ENCODE measurements at regions not wholly inside any gene's neighbourhood (a gene's known extent, or its start where the extent isn't known, plus 50 kb on each side); places are given as distances from the start of the nearest gene placed in this dataset.

DNA sequence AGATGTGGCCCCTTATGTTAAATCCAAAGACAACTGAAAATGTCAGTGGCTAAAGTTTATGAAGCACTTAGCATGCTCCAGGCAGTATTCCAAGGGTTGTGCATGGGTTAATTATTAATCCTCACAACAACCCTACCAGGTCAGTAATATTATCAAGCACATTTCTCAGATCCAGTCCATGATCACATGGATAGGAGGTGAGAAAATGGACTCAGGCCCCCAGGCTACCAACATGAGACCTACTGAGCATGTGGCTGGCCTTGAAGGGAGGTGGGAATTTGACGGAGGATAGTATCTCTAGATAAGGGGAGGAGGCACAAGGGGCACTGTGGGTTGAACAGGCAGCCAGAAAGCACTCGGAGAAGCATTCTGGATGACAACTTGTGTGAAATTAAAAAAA, 412.0 kb downstream of the MEIS1 start:
- DNase-seq (ENCODE audit: low read depth) = no peak

DNA sequence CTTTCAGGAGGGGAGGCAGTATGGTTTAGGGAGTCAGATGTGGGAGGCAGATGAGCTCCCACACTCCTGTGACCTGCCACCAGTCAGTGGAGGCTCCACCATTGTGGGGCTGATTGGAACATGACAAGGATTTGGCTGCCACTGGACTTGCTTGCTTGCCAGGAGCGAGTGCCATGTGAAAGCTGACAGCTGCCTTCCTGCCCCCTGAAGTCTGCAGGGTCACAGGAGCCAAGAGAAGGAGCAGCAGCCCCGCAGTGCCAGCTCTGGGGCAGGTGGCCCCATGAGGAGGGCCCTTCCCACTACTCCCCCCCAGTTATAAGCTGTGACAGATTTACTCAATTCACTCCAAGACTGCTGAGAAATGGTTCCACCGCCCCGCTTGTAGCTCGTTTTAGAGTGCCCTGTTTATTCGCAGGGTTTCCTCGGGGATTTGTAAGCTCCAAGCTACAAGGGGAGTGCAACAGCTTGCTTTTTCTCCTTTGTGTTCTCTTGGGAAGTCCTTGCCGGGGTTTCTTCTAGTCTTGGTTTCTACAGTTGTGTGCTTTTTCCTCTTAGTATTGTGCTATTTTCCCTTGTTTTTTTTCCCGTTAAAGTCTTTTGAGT, 414.3 kb downstream of the MEIS1 start:
- DNase-seq (ENCODE audit: low read depth) = no peak

DNA sequence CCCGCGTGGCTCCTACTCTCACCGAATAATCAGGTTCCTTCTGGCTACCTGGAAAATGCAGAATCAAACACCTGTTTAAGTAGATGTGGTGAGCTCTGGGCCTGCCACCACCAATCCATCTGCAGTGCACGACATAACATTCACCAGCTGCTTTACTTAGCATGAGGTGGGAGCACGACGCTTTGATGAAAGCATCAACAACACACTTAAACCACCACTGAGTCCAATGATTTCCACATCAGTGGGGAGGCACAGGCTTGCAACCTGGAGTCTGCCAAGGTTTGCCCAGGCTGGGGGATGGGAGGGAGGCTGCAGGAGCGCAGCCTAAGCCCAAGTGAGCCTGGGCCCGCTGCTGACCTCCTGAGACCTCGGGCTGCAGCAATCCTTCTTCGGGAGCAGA, 415.5 kb downstream of the MEIS1 start:
- no peak for DNase-seq (ENCODE audit: low read depth)

DNA sequence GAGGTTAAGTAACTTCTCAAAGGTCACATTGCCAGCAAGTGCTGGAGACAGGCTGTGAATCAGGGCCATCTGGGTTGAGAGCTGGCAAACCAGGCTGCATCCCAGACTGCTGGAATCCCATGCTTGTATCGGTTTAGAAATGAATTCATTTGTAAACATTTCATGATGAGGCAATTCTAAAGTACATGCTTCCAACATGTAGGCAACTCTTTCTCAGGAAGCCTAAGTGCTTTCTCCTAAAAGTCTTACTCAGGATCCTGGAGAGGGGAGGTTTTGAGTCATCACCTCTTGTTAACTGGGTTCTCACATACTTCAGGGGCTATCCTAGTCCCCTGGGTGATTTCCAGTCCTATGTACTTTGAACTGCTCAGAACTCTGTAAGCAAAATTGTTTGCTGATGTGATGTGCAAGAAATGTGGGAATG, 416.5 kb downstream of the MEIS1 start:
- peak; percentile 90 for DNase-seq (ENCODE audit: low read depth)

DNA sequence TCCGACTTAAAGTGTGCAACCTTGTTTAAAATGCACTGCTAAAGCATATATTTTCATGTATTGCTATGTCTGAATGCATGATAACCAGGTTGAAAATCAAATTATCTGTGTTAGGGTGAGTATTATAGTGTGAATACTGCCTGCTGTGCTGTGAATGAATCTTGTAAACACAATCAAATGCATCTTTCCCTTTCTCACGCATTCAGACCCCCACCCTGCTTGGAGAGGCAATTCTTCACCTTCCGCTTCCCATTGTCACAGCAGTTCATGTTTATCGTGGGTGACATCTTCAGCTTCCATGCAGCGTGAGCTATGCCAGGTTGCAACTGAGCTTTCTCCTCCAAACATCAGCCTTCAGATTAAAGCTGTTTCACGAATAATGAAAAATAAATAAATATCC, 418.0 kb downstream of the MEIS1 start:
- DNase-seq (ENCODE audit: low read depth) = no peak

GRCh38 chr2:66853585-66853984, 418.7 kb downstream of the MEIS1 start:
- DNase-seq (ENCODE audit: low read depth) = no peak

GRCh38 chr2:66854298-66854697, 419.4 kb downstream of the MEIS1 start:
- DNase-seq (ENCODE audit: low read depth) = no peak

GRCh38 chr2:66862885-66863650, 428.1 kb downstream of the MEIS1 start:
- no peak for DNase-seq (ENCODE audit: low read depth)

- no peak for DNase-seq (ENCODE audit: low read depth)
Measured at GRCh38 chr2:66865161-66865560, 430.2 kb downstream of the MEIS1 start.

DNA sequence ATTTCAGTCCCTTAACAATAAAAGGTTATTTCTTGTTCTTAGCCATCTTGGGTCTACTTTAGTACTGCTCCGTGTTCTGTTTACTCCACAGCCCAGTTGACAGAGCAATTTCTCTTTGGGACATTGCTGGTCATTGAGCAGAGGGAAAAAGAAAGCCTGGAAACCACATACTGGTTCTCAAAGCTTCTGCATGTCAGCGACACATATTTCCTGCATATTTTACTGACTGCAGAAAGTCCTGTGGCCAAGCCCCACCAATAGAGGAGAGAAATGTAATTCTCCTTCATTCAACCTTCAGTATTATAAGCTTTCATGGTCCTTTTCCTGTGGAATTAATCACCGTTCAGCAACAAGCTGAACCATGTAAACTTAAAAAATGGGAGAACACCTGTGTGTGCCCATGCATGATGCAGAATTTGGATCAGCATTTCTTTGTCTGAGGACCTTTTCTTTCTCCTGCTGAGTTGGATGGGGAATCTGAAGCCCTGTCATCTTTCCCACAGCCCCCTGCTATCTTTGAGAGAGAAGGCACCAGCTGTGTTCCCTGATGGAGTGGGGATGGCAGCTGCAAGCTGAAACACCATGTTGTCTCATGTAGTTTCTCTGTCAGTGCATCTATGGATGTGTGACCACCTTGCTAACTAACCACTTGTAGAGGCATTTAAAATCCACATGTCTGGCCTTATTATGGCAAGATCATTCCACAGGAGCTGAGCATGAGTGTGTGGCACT, 431.6 kb downstream of the MEIS1 start:
- no peak for DNase-seq (ENCODE audit: low read depth)

DNA sequence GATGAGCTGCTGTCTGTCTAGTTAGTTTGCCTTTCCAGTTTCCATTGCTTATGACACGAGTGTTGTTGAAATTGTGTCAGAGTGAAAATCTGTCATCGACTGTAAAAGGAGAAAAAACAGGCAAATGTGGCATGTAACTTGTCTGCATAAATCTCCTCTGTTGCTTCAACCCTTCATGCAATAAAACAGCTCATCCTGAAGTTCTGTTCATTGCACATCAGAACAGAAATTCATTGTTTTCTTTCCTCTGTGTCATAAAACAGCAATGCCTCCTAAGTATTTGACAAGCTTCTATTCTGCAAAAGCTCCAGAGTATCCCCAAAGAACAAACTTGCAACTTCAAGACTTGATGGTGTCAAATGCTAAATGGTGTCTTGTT, 432.1 kb downstream of the MEIS1 start:
- DNase-seq (ENCODE audit: low read depth) = no peak

- peak; percentile 77 for DNase-seq (ENCODE audit: low read depth)
Measured at GRCh38 chr2:66869076-66869475, 434.2 kb downstream of the MEIS1 start.

GRCh38 chr2:66872081-66872985, 437.4 kb downstream of the MEIS1 start:
- DNase-seq (ENCODE audit: low read depth) = no peak

- no peak for DNase-seq (ENCODE audit: low read depth)
Measured at GRCh38 chr2:66872986-66873754, 438.2 kb downstream of the MEIS1 start.

GRCh38 chr2:66874411-66874810, 439.5 kb downstream of the MEIS1 start:
- DNase-seq (ENCODE audit: low read depth) = no peak

- DNase-seq (ENCODE audit: low read depth) = no peak
Measured at GRCh38 chr2:66875941-66876462, 441.1 kb downstream of the MEIS1 start.

GRCh38 chr2:66885775-66886383, 451.0 kb downstream of the MEIS1 start:
- DNase-seq (ENCODE audit: low read depth) = no peak

- DNase-seq (ENCODE audit: low read depth) = no peak
Measured at GRCh38 chr2:66888246-66888645, 453.3 kb downstream of the MEIS1 start.

DNA sequence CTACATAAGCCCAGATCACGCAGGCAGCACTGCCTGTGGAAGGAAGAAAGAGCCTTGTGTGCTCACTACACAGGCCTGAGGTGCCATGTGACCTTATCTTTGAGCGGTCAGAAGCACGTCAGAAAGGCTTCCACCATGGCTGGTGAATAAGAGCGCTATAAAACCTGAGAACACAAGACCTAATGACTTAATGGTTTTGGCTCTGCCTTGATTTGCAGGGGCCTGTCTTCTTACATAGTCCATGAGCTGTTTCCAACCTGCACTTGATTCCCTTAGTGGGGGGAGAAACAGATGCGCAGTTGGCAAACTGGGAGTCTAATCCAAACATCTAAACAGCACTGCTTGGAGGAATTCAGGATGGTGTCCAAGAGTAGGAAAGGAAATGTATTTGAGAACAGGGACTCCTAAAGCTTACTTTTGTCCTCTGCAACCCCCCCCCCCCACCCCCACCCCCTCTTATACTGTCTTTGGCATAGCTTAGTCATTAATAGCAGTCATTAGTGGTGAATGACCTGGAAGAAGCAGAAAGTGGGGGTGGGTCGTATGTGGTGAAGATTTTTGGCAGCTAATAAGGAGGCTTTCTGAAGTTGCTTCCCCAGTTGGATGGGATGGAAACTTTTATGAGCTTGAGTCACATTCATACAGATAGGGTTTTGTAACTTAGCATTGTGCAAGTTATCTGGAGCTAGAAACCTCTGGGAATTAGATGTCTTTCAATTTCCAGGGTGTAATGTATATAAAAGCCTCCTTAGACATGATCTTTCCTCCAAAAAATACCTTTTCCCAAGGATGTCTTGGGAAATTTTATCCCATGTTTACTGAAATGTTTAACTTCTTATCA, 454.1 kb downstream of the MEIS1 start:
- peak; percentile 93 for DNase-seq (ENCODE audit: low read depth)

GRCh38 chr2:66889632-66889882, 454.6 kb downstream of the MEIS1 start:
- DNase-seq (ENCODE audit: low read depth) = no peak
